Parathyroid adenoma (tissue), 2 donors: ENCODE measurements at regions not wholly inside any gene's neighbourhood (a gene's known extent, or its start where the extent isn't known, plus 50 kb on each side); places are given as distances from the start of the nearest gene placed in this dataset.
A peak's percentile ranks its signal among the peaks of the same experiment; 100 is the strongest.

Experiments
- H2AFZ ChIP-seq: fragments of 300-600 bp; sonication (generic); one replicate; pipeline ENCODE4 v1.7.0; 2017; ENCODE audit warnings: antibody characterized with exemption, mild to moderate bottlenecking
- H3K27ac ChIP-seq: fragments of 300-600 bp; sonication (generic); one replicate; pipeline ENCODE4 v1.7.0; 2017
- H3K27me3 ChIP-seq: fragments of 300-600 bp; sonication (generic); one replicate; pipeline ENCODE4 v1.7.0; 2017; ENCODE audit warnings: low read length; ENCODE audit not compliant: control insufficient read depth, insufficient read depth
- H3K36me3 ChIP-seq: fragments of 300-600 bp; sonication (generic); one replicate; pipeline ENCODE4 v1.7.0; 2017; ENCODE audit warnings: low read length; ENCODE audit not compliant: control insufficient read depth, insufficient read depth
- H3K4me1 ChIP-seq: fragments of 300-600 bp; sonication (generic); one replicate; pipeline ENCODE4 v1.7.0; 2017; ENCODE audit warnings: control low read depth
- H3K4me2 ChIP-seq: fragments of 300-600 bp; sonication (generic); one replicate; pipeline ENCODE4 v1.7.0; 2017; ENCODE audit warnings: low read length
- H3K4me3 ChIP-seq: fragments of 300-600 bp; sonication (generic); one replicate; pipeline ENCODE4 v1.7.0; 2017; ENCODE audit warnings: low read depth, low read length
- H3K79me2 ChIP-seq: fragments of 300-600 bp; sonication (generic); one replicate; pipeline ENCODE4 v1.7.0; 2017; ENCODE audit warnings: control low read depth
- H3K9ac ChIP-seq: fragments of 300-600 bp; sonication (generic); one replicate; pipeline ENCODE4 v1.7.0; 2017; ENCODE audit warnings: mild to moderate bottlenecking
- H3K9me3 ChIP-seq: fragments of 300-600 bp; sonication (generic); one replicate; pipeline ENCODE4 v1.7.0; 2017; ENCODE audit warnings: low read length; ENCODE audit not compliant: control insufficient read depth
- TF ChIP-seq, protein P1 (sequence below): fragments of 300-600 bp; sonication (generic); IDR thresholded peaks from one replicate; pipeline ENCODE4 v1.7.0; 2017; ENCODE audit warnings: antibody characterized with exemption, mild to moderate bottlenecking
- donor health status: primary hyperparathyroidism.

DNA sequence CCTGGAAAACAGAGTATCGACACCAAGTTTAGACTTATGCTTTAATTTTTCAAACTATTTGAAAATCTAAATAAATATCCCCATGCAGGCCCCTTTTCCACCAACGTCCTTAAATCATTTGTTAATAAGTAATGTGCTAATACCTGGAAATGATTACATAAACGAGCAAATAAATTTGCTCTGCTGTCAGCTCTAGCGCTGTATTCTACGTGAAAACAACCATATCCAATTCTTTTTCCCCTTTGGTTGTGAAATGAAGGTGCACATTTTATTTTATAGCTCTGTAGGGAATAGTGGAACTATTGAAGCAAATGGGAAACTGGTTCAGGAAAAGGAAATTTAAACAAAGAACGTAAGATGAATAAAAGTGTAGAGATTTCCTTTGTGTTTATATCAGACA, 137.7 kb upstream of the ZNF608 start:
- Histone ChIP-seq H3K4me1 (peaks cover 8% of the 10 kb centered on the region), H3K4me3 (no peak overlapping the region), H3K27ac (no peak overlapping the region), H3K9ac (no peak overlapping the region), H2AFZ (no peak overlapping the region), H3K27me3 (no peaks in the 10 kb centered on the region), H3K9me3 (no peaks in the 10 kb centered on the region), H3K79me2 (no peaks in the 10 kb centered on the region), H3K4me2 (no peak overlapping the region), H3K36me3 (no peaks in the 10 kb centered on the region)
- TF ChIP-seq, protein P1, sequence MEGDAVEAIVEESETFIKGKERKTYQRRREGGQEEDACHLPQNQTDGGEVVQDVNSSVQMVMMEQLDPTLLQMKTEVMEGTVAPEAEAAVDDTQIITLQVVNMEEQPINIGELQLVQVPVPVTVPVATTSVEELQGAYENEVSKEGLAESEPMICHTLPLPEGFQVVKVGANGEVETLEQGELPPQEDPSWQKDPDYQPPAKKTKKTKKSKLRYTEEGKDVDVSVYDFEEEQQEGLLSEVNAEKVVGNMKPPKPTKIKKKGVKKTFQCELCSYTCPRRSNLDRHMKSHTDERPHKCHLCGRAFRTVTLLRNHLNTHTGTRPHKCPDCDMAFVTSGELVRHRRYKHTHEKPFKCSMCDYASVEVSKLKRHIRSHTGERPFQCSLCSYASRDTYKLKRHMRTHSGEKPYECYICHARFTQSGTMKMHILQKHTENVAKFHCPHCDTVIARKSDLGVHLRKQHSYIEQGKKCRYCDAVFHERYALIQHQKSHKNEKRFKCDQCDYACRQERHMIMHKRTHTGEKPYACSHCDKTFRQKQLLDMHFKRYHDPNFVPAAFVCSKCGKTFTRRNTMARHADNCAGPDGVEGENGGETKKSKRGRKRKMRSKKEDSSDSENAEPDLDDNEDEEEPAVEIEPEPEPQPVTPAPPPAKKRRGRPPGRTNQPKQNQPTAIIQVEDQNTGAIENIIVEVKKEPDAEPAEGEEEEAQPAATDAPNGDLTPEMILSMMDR: no peak

DNA sequence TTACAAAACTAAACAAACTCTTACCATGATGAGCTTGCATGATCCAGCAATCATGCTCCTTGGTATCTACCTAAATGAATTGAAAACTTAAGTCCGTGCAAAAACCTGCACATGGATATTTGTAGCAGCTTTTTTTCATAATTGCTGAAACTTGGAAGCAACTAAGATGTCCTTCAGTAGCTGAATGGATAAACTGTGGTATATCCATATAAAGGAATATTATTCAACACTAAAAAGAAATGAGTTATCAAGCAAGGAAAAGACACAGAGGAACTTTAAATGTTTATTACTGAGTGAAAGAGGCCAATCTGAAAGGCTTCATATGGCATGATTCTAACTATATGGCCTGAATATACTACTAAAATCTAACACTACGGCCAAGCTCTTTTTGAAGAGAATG, 139.1 kb upstream of the ZNF608 start:
- no peak overlapping the region for H2AFZ ChIP-seq
- H3K36me3 ChIP-seq: no peaks in the 10 kb centered on the region
- TF ChIP-seq, protein P1: no peak
- H3K27me3 ChIP-seq: no peaks in the 10 kb centered on the region
- no peak overlapping the region for H3K4me2 ChIP-seq
- no peak overlapping the region for H3K9ac ChIP-seq
- H3K4me3 ChIP-seq: no peak overlapping the region
- peaks cover 13% of the 10 kb centered on the region for H3K4me1 ChIP-seq
- no peak overlapping the region for H3K27ac ChIP-seq
- H3K9me3 ChIP-seq: no peaks in the 10 kb centered on the region
- no peaks in the 10 kb centered on the region for H3K79me2 ChIP-seq

DNA sequence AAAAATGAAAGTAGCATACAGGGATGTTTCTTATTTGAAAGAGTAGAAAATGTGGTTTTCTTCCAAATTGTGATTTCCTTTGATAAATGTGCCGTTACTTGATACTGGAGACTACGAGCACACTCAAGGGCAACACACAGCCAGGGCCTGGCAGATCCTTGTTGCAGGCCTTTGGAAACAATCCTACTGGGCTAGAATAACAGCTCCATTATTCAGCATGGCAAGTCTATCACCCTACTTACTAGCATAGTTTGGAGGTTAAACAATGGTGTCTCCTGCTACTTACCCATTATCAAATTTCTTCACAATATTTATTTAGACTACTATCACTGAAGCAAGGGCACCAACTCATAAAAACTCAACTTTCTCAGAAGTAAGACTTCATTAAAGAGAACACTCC, 140.8 kb upstream of the ZNF608 start:
- H3K9me3 ChIP-seq: no peaks in the 10 kb centered on the region
- H3K79me2 ChIP-seq: no peaks in the 10 kb centered on the region
- peak overlapping the region; percentile 50 for H2AFZ ChIP-seq
- no peak overlapping the region for H3K4me2 ChIP-seq
- no peaks in the 10 kb centered on the region for H3K36me3 ChIP-seq
- no peak overlapping the region for H3K27ac ChIP-seq
- no peaks in the 10 kb centered on the region for H3K27me3 ChIP-seq
- no peak overlapping the region for H3K9ac ChIP-seq
- H3K4me1 ChIP-seq: peaks cover 13% of the 10 kb centered on the region
- TF ChIP-seq, protein P1: no peak
- no peak overlapping the region for H3K4me3 ChIP-seq

DNA sequence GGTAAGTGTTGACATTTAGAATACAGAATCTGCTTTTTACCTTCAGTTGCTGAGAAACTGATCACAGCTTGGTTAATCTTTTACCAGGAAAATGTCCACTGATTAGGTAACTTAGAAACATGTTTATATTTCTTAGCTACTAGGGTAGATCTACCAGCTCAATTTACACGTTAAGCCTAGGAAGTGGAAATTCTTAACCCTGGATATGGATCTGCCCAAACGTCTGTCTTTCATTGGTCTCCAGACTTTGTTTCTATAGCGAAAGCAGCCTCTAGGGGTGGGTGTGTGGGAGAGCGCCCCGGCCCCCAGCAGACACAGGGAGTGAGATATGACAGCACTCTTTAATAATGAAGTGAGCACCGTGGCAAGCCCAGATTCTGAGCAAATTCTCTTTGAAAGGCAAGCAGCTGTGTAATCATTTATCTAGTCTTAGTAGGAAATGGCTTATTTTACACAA, 141.6 kb upstream of the ZNF608 start:
- H3K9ac ChIP-seq: no peak overlapping the region
- H3K27me3 ChIP-seq: no peaks in the 10 kb centered on the region
- H3K27ac ChIP-seq: no peak overlapping the region
- peak overlapping the region; percentile 9 for H3K4me2 ChIP-seq
- peaks cover 13% of the 10 kb centered on the region for H3K4me1 ChIP-seq
- H3K9me3 ChIP-seq: no peaks in the 10 kb centered on the region
- H2AFZ ChIP-seq: peak overlapping the region; percentile 35
- TF ChIP-seq, protein P1: no peak
- H3K79me2 ChIP-seq: no peaks in the 10 kb centered on the region
- H3K4me3 ChIP-seq: no peak overlapping the region
- H3K36me3 ChIP-seq: no peaks in the 10 kb centered on the region

DNA sequence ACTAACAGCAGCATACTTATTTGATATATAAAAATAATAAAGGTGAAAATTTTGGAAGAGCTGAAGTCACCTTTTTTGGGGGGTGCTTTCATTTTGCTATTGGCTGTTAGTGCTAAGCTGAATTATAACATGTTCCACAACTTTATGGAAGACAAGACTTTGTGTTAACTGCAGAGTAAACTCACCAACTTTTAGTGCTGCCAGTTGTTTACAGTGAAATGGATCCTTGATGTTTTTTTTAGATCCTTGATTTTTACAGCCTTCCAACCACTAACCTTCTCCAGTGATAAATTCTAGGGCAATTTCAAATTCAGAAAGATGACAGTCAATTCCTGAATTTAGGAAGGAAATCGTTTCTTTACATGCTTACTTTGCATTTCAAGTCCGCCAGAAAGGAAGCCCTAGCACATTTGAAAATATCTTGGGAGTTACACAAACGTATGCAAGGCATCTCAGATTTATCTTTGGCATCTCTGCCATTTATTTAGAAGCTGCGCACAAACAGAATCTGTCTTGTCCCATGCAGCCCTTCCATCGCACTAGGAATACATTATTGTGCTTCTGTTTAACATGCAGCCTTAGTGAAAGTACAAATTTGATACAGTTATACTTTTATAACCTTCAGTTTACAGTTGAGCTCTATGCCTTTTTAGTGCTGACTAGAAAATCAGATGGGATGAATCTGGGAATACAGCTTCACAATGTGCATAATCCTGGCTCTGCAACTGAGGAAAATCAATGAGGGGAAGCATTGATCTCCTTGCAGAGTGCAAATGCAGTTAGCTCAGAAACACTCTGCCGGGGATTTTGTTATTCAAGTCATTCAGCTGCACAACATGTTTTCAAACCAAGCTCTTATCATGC, 142.4 kb upstream of the ZNF608 start:
- Histone ChIP-seq H3K4me2 (peak overlapping the region; percentile 7), H3K4me1 (peaks cover 13% of the 10 kb centered on the region), H3K9me3 (no peaks in the 10 kb centered on the region), H3K27me3 (no peaks in the 10 kb centered on the region), H3K9ac (no peak overlapping the region), H3K79me2 (no peaks in the 10 kb centered on the region), H3K36me3 (no peaks in the 10 kb centered on the region), H3K27ac (no peak overlapping the region), H2AFZ (peak overlapping the region; percentile 63), H3K4me3 (no peak overlapping the region)
- TF ChIP-seq, protein P1: no peak
